GM12878 (cell line): ENCODE measurements at regions not wholly inside any gene's neighbourhood (a gene's known extent, or its start where the extent isn't known, plus 50 kb on each side); places are given as distances from the start of the nearest gene placed in this dataset.

Source experiments
- ATAC-seq: fragments of 200-7000 bp; cut with Tn5 transposase; 3 replicates; pipeline ENCODE4 v1.9.1; 2020; ENCODE audit warnings: mild to moderate bottlenecking, moderate library complexity
- BruUV-seq: library from RNA; stranded (reverse); fragments of 400-500 nt; replicated peaks from 2 replicates; lab custom pipeline; 2021; lab: Mats Ljungman, UMichigan
- CTCF ChIA-PET: fragments of 300-600 bp; sonication (Branson Sonifier 250); formaldehyde crosslinking; extraction: SDS; loops from one replicate; lab custom pipeline; 2021; ENCODE audit warnings: inconsistent platforms; lab: Yijun Ruan, JAX
- POLR2A ChIA-PET: fragments of 350-600 bp; formaldehyde crosslinking; extraction: SDS; loops from one replicate; lab custom pipeline; 2021; ENCODE audit warnings: inconsistent platforms; lab: Charles Lee
- RAD21 ChIA-PET: fragments of 300-600 bp; sonication (Branson Sonifier 250); formaldehyde crosslinking; loops from one replicate; lab custom pipeline; 2023; ENCODE audit warnings: antibody characterized with exemption; ENCODE audit not compliant: unreplicated experiment; lab: Charles Lee
- SMC1A ChIA-PET: fragments of 300-600 bp; sonication (Branson Sonifier 250); formaldehyde crosslinking; loops from one replicate; lab custom pipeline; 2023; ENCODE audit not compliant: unreplicated experiment, uncharacterized antibody; lab: Charles Lee
- DNase-seq: peaks from one replicate; pipeline ENCODE4 v3.0.0-alpha.2; 2011; ENCODE audit warnings: low read depth, low spot score
- FAIRE-seq: peaks from 3 replicates; lab custom pipeline; 2011; peaks lifted over from hg19 to GRCh38; lab: Jason Lieb, UNC
- H2AFZ ChIP-seq: 2 replicates; pipeline ENCODE4 v1.6.0; 2011; ENCODE audit warnings: low read depth, low read length, control low read depth; ENCODE audit not compliant: control insufficient read depth
- H3K27ac ChIP-seq: 2 replicates; pipeline ENCODE4 v1.5.1; 2011; ENCODE audit warnings: control low read depth; ENCODE audit not compliant: control insufficient read depth, insufficient read depth
- H3K27me3 ChIP-seq, 2 experiments: replicated peaks in 1 of 2; 2 replicates each; pipeline versions ENCODE4 v1.6.0 to v1.6.1; 2011; ENCODE audit warnings: low read length in 1 of 2; ENCODE audit not compliant: control insufficient read depth in 2 of 2, insufficient read depth in 2 of 2
- H3K36me3 ChIP-seq, 2 experiments: 2 replicates each; pipeline ENCODE4 v1.5.1; 2011; ENCODE audit warnings: low read length in 1 of 2; ENCODE audit not compliant: control insufficient read depth in 2 of 2, insufficient read depth in 2 of 2
- H3K4me1 ChIP-seq: 2 replicates; pipeline ENCODE4 v1.6.1; 2011; ENCODE audit warnings: mild to moderate bottlenecking, low read length, moderate library complexity, mixed read lengths; ENCODE audit not compliant: control insufficient read depth, insufficient read depth
- H3K4me2 ChIP-seq: 2 replicates; pipeline ENCODE4 v1.6.0; 2011; ENCODE audit warnings: control low read depth; ENCODE audit not compliant: control insufficient read depth, insufficient read depth
- H3K4me3 ChIP-seq: fragments of 200-600 bp; sonication (generic); 2 replicates; pipeline ENCODE4 v1.5.1; 2016
- H3K79me2 ChIP-seq: 2 replicates; pipeline ENCODE4 v1.6.0; 2011; ENCODE audit warnings: low read length; ENCODE audit not compliant: control insufficient read depth, insufficient read depth
- H3K9ac ChIP-seq: 2 replicates; pipeline ENCODE4 v1.8.0; 2011; ENCODE audit warnings: low read length, control low read depth, mixed read lengths; ENCODE audit not compliant: control insufficient read depth, insufficient read depth
- H3K9me3 ChIP-seq: replicated peaks from 3 replicates; pipeline ENCODE4 v1.5.1; 2011; ENCODE audit warnings: mild to moderate bottlenecking, low read length; ENCODE audit not compliant: control insufficient read depth, insufficient read depth
- H4K20me1 ChIP-seq: 2 replicates; pipeline ENCODE4 v1.6.0; 2011; ENCODE audit not compliant: control insufficient read depth, insufficient read depth
- ASH2L ChIP-seq: fragments of 300-600, 200-600 bp; sonication (generic); IDR thresholded peaks from 2 replicates; pipeline ENCODE4 v1.6.1; 2017; ENCODE audit warnings: low read depth, mild to moderate bottlenecking, borderline replicate concordance
- BHLHE40 ChIP-seq, 2 experiments: fragments of 450-650 bp in 1 of 2; IDR thresholded peaks; 2 replicates each; pipeline ENCODE4 v1.6.1; 2011 to 2017; ENCODE audit warnings: low read depth in 2 of 2, borderline replicate concordance in 1 of 2, improper control_type of control experiment in 1 of 2, low read length in 1 of 2, mild to moderate bottlenecking in 1 of 2
- EGR1 ChIP-seq, 2 experiments: IDR thresholded peaks; 1 replicate in 1 of 2; 2 replicates in 1 of 2; pipeline ENCODE4 v1.6.1; 2011 to 2012; ENCODE audit warnings: low read depth in 2 of 2, low read length in 2 of 2, borderline replicate concordance in 1 of 2, mild to moderate bottlenecking in 1 of 2, moderate library complexity in 1 of 2
- GABPA ChIP-seq: IDR thresholded peaks from 2 replicates; pipeline ENCODE4 v1.6.1; 2014; ENCODE audit warnings: antibody characterized with exemption, low read depth, mild to moderate bottlenecking, inconsistent platforms
- HDAC2 ChIP-seq: fragments of 200-600 bp; sonication (generic); IDR thresholded peaks from 2 replicates; pipeline ENCODE4 v1.6.1; 2017
- HDAC6 ChIP-seq: fragments of 200-600 bp; sonication (generic); IDR thresholded peaks from one replicate; pipeline ENCODE4 v1.8.0; 2017; ENCODE audit warnings: antibody characterized with exemption; ENCODE audit not compliant: unreplicated experiment
- JUND ChIP-seq: IDR thresholded peaks from 2 replicates; pipeline ENCODE4 v1.6.1; 2012; ENCODE audit warnings: low read depth, mild to moderate bottlenecking, low read length, improper control_type of control experiment, moderate library complexity
- MEF2B ChIP-seq: fragments of 450-650 bp; IDR thresholded peaks from 2 replicates; pipeline ENCODE4 v1.6.1; 2018; ENCODE audit warnings: mild to moderate bottlenecking, moderate library complexity; ENCODE audit not compliant: partially characterized antibody, poor library complexity, severe bottlenecking
- MYC ChIP-seq: IDR thresholded peaks from 2 replicates; pipeline ENCODE4 v1.6.1; 2011; ENCODE audit warnings: mild to moderate bottlenecking, low read length, moderate library complexity, inconsistent platforms; ENCODE audit not compliant: insufficient read depth, insufficient replicate concordance, insufficient read length, severe bottlenecking
- POU2F2 ChIP-seq: IDR thresholded peaks from 3 replicates; pipeline ENCODE4 v1.6.1; 2011; ENCODE audit warnings: low read depth, mild to moderate bottlenecking, low read length, borderline replicate concordance
- RELA ChIP-seq: fragments of 450-650 bp; IDR thresholded peaks from 2 replicates; pipeline ENCODE4 v1.8.0; 2014; ENCODE audit warnings: borderline replicate concordance; ENCODE audit not compliant: partially characterized antibody
- RFX5 ChIP-seq: IDR thresholded peaks from 2 replicates; pipeline ENCODE4 v1.6.1; 2011; ENCODE audit warnings: low read depth, low read length, improper control_type of control experiment
- SIX5 ChIP-seq: IDR thresholded peaks from 2 replicates; pipeline ENCODE4 v1.6.1; 2011; ENCODE audit warnings: mild to moderate bottlenecking, low read depth, low read length, moderate library complexity; ENCODE audit not compliant: severe bottlenecking
- TCF12 ChIP-seq: IDR thresholded peaks from 2 replicates; pipeline ENCODE4 v1.6.1; 2011; ENCODE audit warnings: low read depth, mild to moderate bottlenecking, low read length
- TCF7 ChIP-seq: IDR thresholded peaks from 2 replicates; pipeline ENCODE4 v1.6.1; 2014; ENCODE audit warnings: antibody characterized with exemption, borderline replicate concordance
- WRNIP1 ChIP-seq: IDR thresholded peaks from 2 replicates; pipeline ENCODE4 v1.6.1; 2011; ENCODE audit warnings: low read depth, low read length, improper control_type of control experiment, borderline replicate concordance
- ZSCAN29 ChIP-seq: fragments of 450-650 bp; IDR thresholded peaks from 2 replicates; pipeline ENCODE4 v1.6.1; 2017; ENCODE audit warnings: mild to moderate bottlenecking, moderate library complexity
- WGBS: methylation state at CpG from one replicate; pipeline ENCODE4 v1.1.6; 2016; ENCODE audit warnings: low lambda C conversion rate; ENCODE audit not compliant: insufficient replicate concordance, insufficient coverage; ENCODE audit errors: missing lambda C conversion rate; 5-methylcytosine and 5-hydroxymethylcytosine counted together
- in situ Hi-C: fragments of 300-500 bp; cut with MboI; formaldehyde crosslinking; loops from 9 replicates; pipeline ENCODE4 v1.14.3; 2018; ENCODE audit warnings: mixed read lengths
- intact Hi-C: fragments of 100-400 bp; cut with micrococcal nuclease; formaldehyde crosslinking; loops from one replicate; pipeline ENCODE4 v1.14.2; 2022; ENCODE audit not compliant: unreplicated experiment
- TF ChIP-seq, protein P1 (sequence below): fragments of 150-350 bp; IDR thresholded peaks from 2 replicates; pipeline ENCODE4 v1.6.1; 2014; ENCODE audit warnings: mild to moderate bottlenecking, low read depth, low read length

DNA sequence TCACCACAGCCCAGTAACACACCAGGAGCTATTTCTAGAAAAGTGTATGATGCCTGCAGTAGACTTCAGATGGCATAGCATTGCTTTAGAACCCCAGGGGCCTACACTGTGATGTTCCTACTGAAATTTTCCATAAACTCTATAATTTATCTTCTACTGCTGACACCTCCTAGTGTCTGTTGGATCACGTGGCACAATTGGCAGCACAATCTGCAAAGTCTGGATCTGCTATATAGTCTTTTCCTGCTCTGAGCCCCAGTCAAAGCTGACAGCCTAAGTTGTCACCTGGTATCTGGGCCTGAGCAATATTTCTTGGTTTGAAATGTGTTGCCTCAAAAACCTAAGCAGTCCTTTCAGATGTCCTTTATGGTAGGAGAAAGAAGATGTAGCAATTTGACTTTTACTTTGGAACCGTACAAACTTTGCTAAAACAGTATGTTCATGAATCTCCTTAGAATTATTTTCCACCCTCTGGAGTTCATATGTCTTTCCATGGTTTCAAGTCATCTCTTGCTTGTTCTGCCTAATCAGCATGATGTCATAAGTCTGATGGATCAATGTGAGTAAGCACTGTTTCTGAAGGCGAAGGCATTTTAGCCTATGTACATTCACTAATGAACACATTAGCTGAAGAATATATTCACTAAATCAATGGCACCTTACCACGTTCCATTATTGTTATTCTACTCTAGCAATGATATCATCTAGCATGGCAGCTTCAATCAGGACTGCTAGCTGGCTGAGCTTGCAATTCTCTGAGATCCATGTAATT lies 536.5 kb upstream of the NBEA start:
- H3K4me2 ChIP-seq, result no peak overlapping the region
- H2AFZ ChIP-seq, result no peak overlapping the region
- in situ Hi-C loops, result no loop called here
- H3K36me3 ChIP-seq, result no peaks in the 10 kb centered on the region
- ChIA-PET POLR2A (no interaction called here), CTCF (no interaction called here), RAD21 (no interaction called here), SMC1A (no interaction called here)
- H3K9ac ChIP-seq, result no peak overlapping the region
- no peak for DNase-seq
- H4K20me1 ChIP-seq, result no peaks in the 10 kb centered on the region
- no peak for FAIRE-seq
- no peak for ATAC-seq
- H3K79me2 ChIP-seq, result no peaks in the 10 kb centered on the region
- TF ChIP-seq JUND (no peak), WRNIP1 (no peak), ZSCAN29 (no peak), TCF7 (no peak), MYC (no peak), RFX5 (no peak), BHLHE40 (IDR thresholded peaks at IDR 0.05; ENCODE audit: borderline replicate concordance in 1 of 2, low read depth in 2 of 2, low read length in 1 of 2) (no peak), POU2F2 (no peak), MEF2B (no peak), HDAC6 (no peak), TCF12 (no peak), EGR1 (IDR thresholded peaks at IDR 0.05; ENCODE audit: borderline replicate concordance in 1 of 2, low read depth in 2 of 2, low read length in 2 of 2) (no peak), SIX5 (no peak), RELA (no peak), ASH2L (no peak), HDAC2 (no peak), GABPA (no peak)
- TF ChIP-seq, protein P1, sequence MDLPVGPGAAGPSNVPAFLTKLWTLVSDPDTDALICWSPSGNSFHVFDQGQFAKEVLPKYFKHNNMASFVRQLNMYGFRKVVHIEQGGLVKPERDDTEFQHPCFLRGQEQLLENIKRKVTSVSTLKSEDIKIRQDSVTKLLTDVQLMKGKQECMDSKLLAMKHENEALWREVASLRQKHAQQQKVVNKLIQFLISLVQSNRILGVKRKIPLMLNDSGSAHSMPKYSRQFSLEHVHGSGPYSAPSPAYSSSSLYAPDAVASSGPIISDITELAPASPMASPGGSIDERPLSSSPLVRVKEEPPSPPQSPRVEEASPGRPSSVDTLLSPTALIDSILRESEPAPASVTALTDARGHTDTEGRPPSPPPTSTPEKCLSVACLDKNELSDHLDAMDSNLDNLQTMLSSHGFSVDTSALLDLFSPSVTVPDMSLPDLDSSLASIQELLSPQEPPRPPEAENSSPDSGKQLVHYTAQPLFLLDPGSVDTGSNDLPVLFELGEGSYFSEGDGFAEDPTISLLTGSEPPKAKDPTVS, result no peak
- H3K4me3 ChIP-seq, result no peak overlapping the region
- no peak overlapping the region for H3K27ac ChIP-seq
- intact Hi-C loops, result no loop called here
- no peaks in the 10 kb centered on the region for H3K4me1 ChIP-seq
- H3K27me3 ChIP-seq, result no peaks in the 10 kb centered on the region
- H3K9me3 ChIP-seq, result no peaks in the 10 kb centered on the region
- BruUV-seq, result no TSS peak
- WGBS, result 1% methylated on average over 4 of the region's 4 CpGs
